Parathyroid adenoma (tissue), 2 donors: ENCODE measurements at regions not wholly inside any gene's neighbourhood (a gene's known extent, or its start where the extent isn't known, plus 50 kb on each side); places are given as distances from the start of the nearest gene placed in this dataset.

Experiments
- H2AFZ ChIP-seq: fragments of 300-600 bp; sonication (generic); one replicate; pipeline ENCODE4 v1.7.0; 2017; ENCODE audit warnings: antibody characterized with exemption, mild to moderate bottlenecking
- H3K27ac ChIP-seq: fragments of 300-600 bp; sonication (generic); one replicate; pipeline ENCODE4 v1.7.0; 2017
- H3K27me3 ChIP-seq: fragments of 300-600 bp; sonication (generic); one replicate; pipeline ENCODE4 v1.7.0; 2017; ENCODE audit warnings: low read length; ENCODE audit not compliant: control insufficient read depth, insufficient read depth
- H3K36me3 ChIP-seq: fragments of 300-600 bp; sonication (generic); one replicate; pipeline ENCODE4 v1.7.0; 2017; ENCODE audit warnings: low read length; ENCODE audit not compliant: control insufficient read depth, insufficient read depth
- H3K4me1 ChIP-seq: fragments of 300-600 bp; sonication (generic); one replicate; pipeline ENCODE4 v1.7.0; 2017; ENCODE audit warnings: control low read depth
- H3K4me2 ChIP-seq: fragments of 300-600 bp; sonication (generic); one replicate; pipeline ENCODE4 v1.7.0; 2017; ENCODE audit warnings: low read length
- H3K4me3 ChIP-seq: fragments of 300-600 bp; sonication (generic); one replicate; pipeline ENCODE4 v1.7.0; 2017; ENCODE audit warnings: low read depth, low read length
- H3K79me2 ChIP-seq: fragments of 300-600 bp; sonication (generic); one replicate; pipeline ENCODE4 v1.7.0; 2017; ENCODE audit warnings: control low read depth
- H3K9ac ChIP-seq: fragments of 300-600 bp; sonication (generic); one replicate; pipeline ENCODE4 v1.7.0; 2017; ENCODE audit warnings: mild to moderate bottlenecking
- H3K9me3 ChIP-seq: fragments of 300-600 bp; sonication (generic); one replicate; pipeline ENCODE4 v1.7.0; 2017; ENCODE audit warnings: low read length; ENCODE audit not compliant: control insufficient read depth
- CTCF ChIP-seq: fragments of 300-600 bp; sonication (generic); IDR thresholded peaks from one replicate; pipeline ENCODE4 v1.7.0; 2017; ENCODE audit warnings: antibody characterized with exemption, mild to moderate bottlenecking
- donor health status: primary hyperparathyroidism.

- Histone ChIP-seq H3K27me3 (no peaks in the 10 kb centered on the region), H3K27ac (no peak overlapping the region), H3K4me2 (no peak overlapping the region), H3K79me2 (no peaks in the 10 kb centered on the region), H3K9ac (no peak overlapping the region), H3K36me3 (no peaks in the 10 kb centered on the region), H2AFZ (no peak overlapping the region), H3K4me1 (no peaks in the 10 kb centered on the region), H3K9me3 (no peaks in the 10 kb centered on the region), H3K4me3 (no peak overlapping the region)
- no peak for TF ChIP-seq CTCF
Observed at GRCh38 chr13:40505196-40505595, 161.2 kb downstream of the FOXO1 start.
